DOHH2 (cell line): ENCODE measurements at regions not wholly inside any gene's neighbourhood (a gene's known extent, or its start where the extent isn't known, plus 50 kb on each side); places are given as distances from the start of the nearest gene placed in this dataset.

Experiments
- H3F3A ChIP-seq: fragments of 200-600 bp; sonication (generic), shearing (Covaris generic); 2 replicates; pipeline ENCODE4 v1.6.0; 2016; ENCODE audit warnings: antibody characterized with exemption, mild to moderate bottlenecking; ENCODE audit not compliant: control insufficient read depth, insufficient read depth
- H3K27ac ChIP-seq: fragments of 200-600 bp; sonication (generic); 2 replicates; pipeline ENCODE4 v1.5.1; 2014; ENCODE audit warnings: low read depth, mild to moderate bottlenecking, low read length, moderate library complexity
- H3K27me3 ChIP-seq: fragments of 200-600 bp; sonication (generic); 2 replicates; pipeline ENCODE4 v1.6.1; 2014; ENCODE audit warnings: mild to moderate bottlenecking, low read length, mixed read lengths; ENCODE audit not compliant: control insufficient read depth
- H3K36me3 ChIP-seq: fragments of 200-600 bp; sonication (generic); 2 replicates; pipeline ENCODE4 v1.6.1; 2014; ENCODE audit warnings: mild to moderate bottlenecking, low read length, moderate library complexity, mixed read lengths; ENCODE audit not compliant: control insufficient read depth
- H3K4me1 ChIP-seq: fragments of 200-600 bp; sonication (generic); 2 replicates; pipeline ENCODE4 v1.6.1; 2014; ENCODE audit warnings: mild to moderate bottlenecking, low read length, mixed read lengths; ENCODE audit not compliant: control insufficient read depth
- H3K4me2 ChIP-seq: fragments of 200-600 bp; sonication (generic); 2 replicates; pipeline ENCODE4 v1.6.0; 2014; ENCODE audit warnings: mild to moderate bottlenecking, low read length, moderate library complexity
- H3K4me3 ChIP-seq: fragments of 200-600 bp; sonication (generic); 2 replicates; pipeline ENCODE4 v1.5.1; 2014; ENCODE audit warnings: mild to moderate bottlenecking, low read length, mixed read lengths
- H3K79me2 ChIP-seq: fragments of 200-600 bp; sonication (generic); 2 replicates; pipeline ENCODE4 v1.6.1; 2014; ENCODE audit warnings: mild to moderate bottlenecking, low read length, mixed read lengths; ENCODE audit not compliant: control insufficient read depth
- H3K9me2 ChIP-seq: fragments of 200-600 bp; sonication (generic); replicated peaks from 2 replicates; pipeline ENCODE4 v1.6.1; 2014; ENCODE audit warnings: mild to moderate bottlenecking, low read length, mixed read lengths; ENCODE audit not compliant: control insufficient read depth
- H3K9me3 ChIP-seq: fragments of 200-600 bp; sonication (generic); 2 replicates; pipeline ENCODE4 v1.6.1; 2014; ENCODE audit warnings: antibody characterized with exemption, low read length, mixed read lengths; ENCODE audit not compliant: control insufficient read depth, insufficient read depth
- H4K20me1 ChIP-seq: fragments of 200-600 bp; sonication (generic); 2 replicates; pipeline ENCODE4 v1.6.0; 2014; ENCODE audit warnings: low read depth, mild to moderate bottlenecking, antibody characterized with exemption, low read length, moderate library complexity; ENCODE audit not compliant: control insufficient read depth, insufficient read depth
- EZH2phosphoT487 ChIP-seq: fragments of 200-600 bp; sonication (generic); IDR thresholded peaks from 2 replicates; pipeline ENCODE4 v1.6.1; 2017; ENCODE audit warnings: borderline replicate concordance, mild to moderate bottlenecking, antibody characterized with exemption, low read length, moderate library complexity, mixed read lengths
- TF ChIP-seq, protein P1 (sequence below): fragments of 200-600 bp; sonication (generic); IDR thresholded peaks from one replicate; pipeline ENCODE4 v1.5.1; 2014; ENCODE audit warnings: antibody characterized with exemption, mild to moderate bottlenecking, low read depth, low read length; ENCODE audit not compliant: poor library complexity, severe bottlenecking

- no peaks in the 10 kb centered on the region for H3K79me2 ChIP-seq
- H3F3A ChIP-seq = no peaks in the 10 kb centered on the region
- no peaks in the 10 kb centered on the region for H3K27me3 ChIP-seq
- H3K27ac ChIP-seq = no peak overlapping the region
- no peaks in the 10 kb centered on the region for H3K4me1 ChIP-seq
- no peaks in the 10 kb centered on the region for H3K9me2 ChIP-seq
- TF ChIP-seq EZH2phosphoT487 = no peak
- TF ChIP-seq, protein P1, sequence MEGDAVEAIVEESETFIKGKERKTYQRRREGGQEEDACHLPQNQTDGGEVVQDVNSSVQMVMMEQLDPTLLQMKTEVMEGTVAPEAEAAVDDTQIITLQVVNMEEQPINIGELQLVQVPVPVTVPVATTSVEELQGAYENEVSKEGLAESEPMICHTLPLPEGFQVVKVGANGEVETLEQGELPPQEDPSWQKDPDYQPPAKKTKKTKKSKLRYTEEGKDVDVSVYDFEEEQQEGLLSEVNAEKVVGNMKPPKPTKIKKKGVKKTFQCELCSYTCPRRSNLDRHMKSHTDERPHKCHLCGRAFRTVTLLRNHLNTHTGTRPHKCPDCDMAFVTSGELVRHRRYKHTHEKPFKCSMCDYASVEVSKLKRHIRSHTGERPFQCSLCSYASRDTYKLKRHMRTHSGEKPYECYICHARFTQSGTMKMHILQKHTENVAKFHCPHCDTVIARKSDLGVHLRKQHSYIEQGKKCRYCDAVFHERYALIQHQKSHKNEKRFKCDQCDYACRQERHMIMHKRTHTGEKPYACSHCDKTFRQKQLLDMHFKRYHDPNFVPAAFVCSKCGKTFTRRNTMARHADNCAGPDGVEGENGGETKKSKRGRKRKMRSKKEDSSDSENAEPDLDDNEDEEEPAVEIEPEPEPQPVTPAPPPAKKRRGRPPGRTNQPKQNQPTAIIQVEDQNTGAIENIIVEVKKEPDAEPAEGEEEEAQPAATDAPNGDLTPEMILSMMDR = no peak
- no peaks in the 10 kb centered on the region for H4K20me1 ChIP-seq
- H3K4me3 ChIP-seq = no peak overlapping the region
- H3K4me2 ChIP-seq = no peak overlapping the region
- H3K36me3 ChIP-seq = no peaks in the 10 kb centered on the region
- no peaks in the 10 kb centered on the region; the same call in 1 of the 2 replicates for H3K9me3 ChIP-seq
Observed at GRCh38 chr13:70380809-70381208, 272.6 kb upstream of the KLHL1 start.

DNA sequence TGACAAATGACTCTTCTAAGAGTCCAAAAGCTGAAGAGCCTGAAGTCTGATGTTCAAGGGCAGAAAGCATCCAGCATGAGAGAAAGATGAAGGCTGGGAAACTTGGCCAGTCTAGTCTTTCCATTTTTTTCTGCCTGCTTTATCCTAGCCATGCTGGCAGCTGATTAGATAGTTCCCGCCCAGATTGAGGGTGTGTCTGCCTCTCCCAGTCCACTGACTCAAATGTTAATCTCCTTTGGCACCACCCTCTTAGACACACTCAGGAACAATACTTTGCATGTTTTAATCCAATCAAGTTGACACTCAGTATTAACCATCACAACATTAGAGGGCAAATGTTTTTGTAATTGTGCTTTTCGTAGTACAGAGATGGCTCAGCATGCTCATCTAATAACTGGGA, 267.5 kb upstream of the KLHL1 start:
- H3K4me1 ChIP-seq = no peaks in the 10 kb centered on the region
- no peak overlapping the region for H3K4me3 ChIP-seq
- TF ChIP-seq, protein P1 = no peak
- no peak for TF ChIP-seq EZH2phosphoT487
- H4K20me1 ChIP-seq = no peaks in the 10 kb centered on the region
- no peaks in the 10 kb centered on the region for H3K36me3 ChIP-seq
- H3K27me3 ChIP-seq = no peaks in the 10 kb centered on the region
- no peaks in the 10 kb centered on the region for H3K9me3 ChIP-seq
- H3K27ac ChIP-seq = no peak overlapping the region
- H3K9me2 ChIP-seq = no peaks in the 10 kb centered on the region
- H3K4me2 ChIP-seq = no peak overlapping the region
- H3K79me2 ChIP-seq = no peaks in the 10 kb centered on the region
- H3F3A ChIP-seq = no peaks in the 10 kb centered on the region

- H3K79me2 ChIP-seq = no peaks in the 10 kb centered on the region
- H3K27ac ChIP-seq = no peak overlapping the region
- H3K9me3 ChIP-seq = no peaks in the 10 kb centered on the region
Observed at GRCh38 chr13:70370924-70371323, 262.7 kb upstream of the KLHL1 start.

More at GRCh38 chr13:70370924-70371323, 262.7 kb upstream of the KLHL1 start:
- H3K36me3 ChIP-seq = no peaks in the 10 kb centered on the region
- H3K4me3 ChIP-seq = no peak overlapping the region
- no peaks in the 10 kb centered on the region for H4K20me1 ChIP-seq
- no peaks in the 10 kb centered on the region for H3F3A ChIP-seq
- H3K27me3 ChIP-seq = no peaks in the 10 kb centered on the region
- no peaks in the 10 kb centered on the region for H3K4me1 ChIP-seq
- H3K4me2 ChIP-seq = no peak overlapping the region
- no peaks in the 10 kb centered on the region for H3K9me2 ChIP-seq
- TF ChIP-seq, protein P1 = no peak
- no peak for TF ChIP-seq EZH2phosphoT487
